ENCODE measurements at regions not wholly inside any gene's neighbourhood (a gene's known extent, or its start where the extent isn't known, plus 50 kb on each side); places are given as distances from the start of the nearest gene placed in this dataset.

- Histone ChIP-seq H3K79me2 (replicated peaks; ENCODE audit: insufficient read depth) (no peaks in the 10 kb centered on the region), H3K27me3 (ENCODE audit: insufficient read depth) (no peaks in the 10 kb centered on the region), H3K4me2 (no peak overlapping the region), H3K9me2 (ENCODE audit: insufficient read depth) (no peaks in the 10 kb centered on the region), H2AFZ (no peak overlapping the region), H3F3A (replicated peaks; ENCODE audit: low read depth) (no peaks in the 10 kb centered on the region), H3K4me3 (no peak overlapping the region), H3K4me1 (ENCODE audit: insufficient read depth) (no peaks in the 10 kb centered on the region), H4K20me1 (replicated peaks; ENCODE audit: insufficient read depth) (no peaks in the 10 kb centered on the region), H3K36me3 (ENCODE audit: insufficient read depth) (no peaks in the 10 kb centered on the region), H3K27ac (ENCODE audit: low read depth) (no peak overlapping the region)
- Mint-ChIP-seq H3K9me3 (no peaks in the 10 kb centered on the region), H3K4me3 (no peak overlapping the region), H3K27ac (no peak overlapping the region), H3K4me1 (no peaks in the 10 kb centered on the region; the same call in 2 of the 3 replicates), H3K27me3 (ENCODE audit: insufficient read depth, low read depth, poor library complexity) (no peaks in the 10 kb centered on the region), H3K36me3 (ENCODE audit: low read depth) (no peaks in the 10 kb centered on the region)
- DNase-seq (ENCODE audit: low spot score) (no peak), ATAC-seq (no peak)
- TF ChIP-seq EZH2 (IDR thresholded peaks at IDR 0.05; ENCODE audit: low read depth, unreplicated experiment) (no peak), ETS1 (IDR thresholded peaks at IDR 0.05) (no peak), JUNB (IDR thresholded peaks at IDR 0.05; ENCODE audit: unreplicated experiment) (no peak), POLR2AphosphoS5 (IDR thresholded peaks at IDR 0.05; ENCODE audit: low read depth) (no peak), NANOG (IDR thresholded peaks at IDR 0.05; ENCODE audit: borderline replicate concordance) (no peak), EZH2phosphoT487 (IDR thresholded peaks at IDR 0.05; ENCODE audit: unreplicated experiment) (no peak), REST (IDR thresholded peaks at IDR 0.05; ENCODE audit: unreplicated experiment) (no peak), ZNF114 (CRISPR knock-in tag; IDR thresholded peaks at IDR 0.05) (no peak), STAT1 (IDR thresholded peaks at IDR 0.05; ENCODE audit: unreplicated experiment) (no peak), ZNF331 (CRISPR knock-in tag; IDR thresholded peaks at IDR 0.05; ENCODE audit: low read depth) (no peak)
- TF ChIP-seq, protein P1, sequence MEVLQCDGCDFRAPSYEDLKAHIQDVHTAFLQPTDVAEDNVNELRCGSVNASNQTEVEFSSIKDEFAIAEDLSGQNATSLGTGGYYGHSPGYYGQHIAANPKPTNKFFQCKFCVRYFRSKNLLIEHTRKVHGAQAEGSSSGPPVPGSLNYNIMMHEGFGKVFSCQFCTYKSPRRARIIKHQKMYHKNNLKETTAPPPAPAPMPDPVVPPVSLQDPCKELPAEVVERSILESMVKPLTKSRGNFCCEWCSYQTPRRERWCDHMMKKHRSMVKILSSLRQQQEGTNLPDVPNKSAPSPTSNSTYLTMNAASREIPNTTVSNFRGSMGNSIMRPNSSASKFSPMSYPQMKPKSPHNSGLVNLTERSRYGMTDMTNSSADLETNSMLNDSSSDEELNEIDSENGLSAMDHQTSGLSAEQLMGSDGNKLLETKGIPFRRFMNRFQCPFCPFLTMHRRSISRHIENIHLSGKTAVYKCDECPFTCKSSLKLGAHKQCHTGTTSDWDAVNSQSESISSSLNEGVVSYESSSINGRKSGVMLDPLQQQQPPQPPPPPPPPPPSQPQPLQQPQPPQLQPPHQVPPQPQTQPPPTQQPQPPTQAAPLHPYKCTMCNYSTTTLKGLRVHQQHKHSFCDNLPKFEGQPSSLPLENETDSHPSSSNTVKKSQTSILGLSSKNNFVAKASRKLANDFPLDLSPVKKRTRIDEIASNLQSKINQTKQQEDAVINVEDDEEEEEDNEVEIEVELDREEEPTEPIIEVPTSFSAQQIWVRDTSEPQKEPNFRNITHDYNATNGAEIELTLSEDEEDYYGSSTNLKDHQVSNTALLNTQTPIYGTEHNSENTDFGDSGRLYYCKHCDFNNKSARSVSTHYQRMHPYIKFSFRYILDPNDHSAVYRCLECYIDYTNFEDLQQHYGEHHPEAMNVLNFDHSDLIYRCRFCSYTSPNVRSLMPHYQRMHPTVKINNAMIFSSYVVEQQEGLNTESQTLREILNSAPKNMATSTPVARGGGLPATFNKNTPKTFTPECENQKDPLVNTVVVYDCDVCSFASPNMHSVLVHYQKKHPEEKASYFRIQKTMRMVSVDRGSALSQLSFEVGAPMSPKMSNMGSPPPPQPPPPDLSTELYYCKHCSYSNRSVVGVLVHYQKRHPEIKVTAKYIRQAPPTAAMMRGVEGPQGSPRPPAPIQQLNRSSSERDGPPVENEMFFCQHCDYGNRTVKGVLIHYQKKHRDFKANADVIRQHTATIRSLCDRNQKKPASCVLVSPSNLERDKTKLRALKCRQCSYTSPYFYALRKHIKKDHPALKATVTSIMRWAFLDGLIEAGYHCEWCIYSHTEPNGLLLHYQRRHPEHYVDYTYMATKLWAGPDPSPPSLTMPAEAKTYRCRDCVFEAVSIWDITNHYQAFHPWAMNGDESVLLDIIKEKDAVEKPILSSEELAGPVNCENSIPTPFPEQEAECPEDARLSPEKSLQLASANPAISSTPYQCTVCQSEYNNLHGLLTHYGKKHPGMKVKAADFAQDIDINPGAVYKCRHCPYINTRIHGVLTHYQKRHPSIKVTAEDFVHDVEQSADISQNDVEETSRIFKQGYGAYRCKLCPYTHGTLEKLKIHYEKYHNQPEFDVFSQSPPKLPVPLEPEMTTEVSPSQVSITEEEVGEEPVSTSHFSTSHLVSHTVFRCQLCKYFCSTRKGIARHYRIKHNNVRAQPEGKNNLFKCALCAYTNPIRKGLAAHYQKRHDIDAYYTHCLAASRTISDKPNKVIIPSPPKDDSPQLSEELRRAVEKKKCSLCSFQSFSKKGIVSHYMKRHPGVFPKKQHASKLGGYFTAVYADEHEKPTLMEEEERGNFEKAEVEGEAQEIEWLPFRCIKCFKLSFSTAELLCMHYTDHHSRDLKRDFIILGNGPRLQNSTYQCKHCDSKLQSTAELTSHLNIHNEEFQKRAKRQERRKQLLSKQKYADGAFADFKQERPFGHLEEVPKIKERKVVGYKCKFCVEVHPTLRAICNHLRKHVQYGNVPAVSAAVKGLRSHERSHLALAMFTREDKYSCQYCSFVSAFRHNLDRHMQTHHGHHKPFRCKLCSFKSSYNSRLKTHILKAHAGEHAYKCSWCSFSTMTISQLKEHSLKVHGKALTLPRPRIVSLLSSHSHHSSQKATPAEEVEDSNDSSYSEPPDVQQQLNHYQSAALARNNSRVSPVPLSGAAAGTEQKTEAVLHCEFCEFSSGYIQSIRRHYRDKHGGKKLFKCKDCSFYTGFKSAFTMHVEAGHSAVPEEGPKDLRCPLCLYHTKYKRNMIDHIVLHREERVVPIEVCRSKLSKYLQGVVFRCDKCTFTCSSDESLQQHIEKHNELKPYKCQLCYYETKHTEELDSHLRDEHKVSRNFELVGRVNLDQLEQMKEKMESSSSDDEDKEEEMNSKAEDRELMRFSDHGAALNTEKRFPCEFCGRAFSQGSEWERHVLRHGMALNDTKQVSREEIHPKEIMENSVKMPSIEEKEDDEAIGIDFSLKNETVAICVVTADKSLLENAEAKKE (CRISPR knock-in tag; IDR thresholded peaks at IDR 0.05) = no peak
- TF ChIP-seq, protein P2, sequence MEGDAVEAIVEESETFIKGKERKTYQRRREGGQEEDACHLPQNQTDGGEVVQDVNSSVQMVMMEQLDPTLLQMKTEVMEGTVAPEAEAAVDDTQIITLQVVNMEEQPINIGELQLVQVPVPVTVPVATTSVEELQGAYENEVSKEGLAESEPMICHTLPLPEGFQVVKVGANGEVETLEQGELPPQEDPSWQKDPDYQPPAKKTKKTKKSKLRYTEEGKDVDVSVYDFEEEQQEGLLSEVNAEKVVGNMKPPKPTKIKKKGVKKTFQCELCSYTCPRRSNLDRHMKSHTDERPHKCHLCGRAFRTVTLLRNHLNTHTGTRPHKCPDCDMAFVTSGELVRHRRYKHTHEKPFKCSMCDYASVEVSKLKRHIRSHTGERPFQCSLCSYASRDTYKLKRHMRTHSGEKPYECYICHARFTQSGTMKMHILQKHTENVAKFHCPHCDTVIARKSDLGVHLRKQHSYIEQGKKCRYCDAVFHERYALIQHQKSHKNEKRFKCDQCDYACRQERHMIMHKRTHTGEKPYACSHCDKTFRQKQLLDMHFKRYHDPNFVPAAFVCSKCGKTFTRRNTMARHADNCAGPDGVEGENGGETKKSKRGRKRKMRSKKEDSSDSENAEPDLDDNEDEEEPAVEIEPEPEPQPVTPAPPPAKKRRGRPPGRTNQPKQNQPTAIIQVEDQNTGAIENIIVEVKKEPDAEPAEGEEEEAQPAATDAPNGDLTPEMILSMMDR (conservative IDR thresholded peaks at IDR 0.05; ENCODE audit: low read depth in 2 of 2) = no peak
Observed at GRCh38 chr6:126831461-126831860, 287.0 kb upstream of the RSPO3 start.
